Mammary epithelial cell (primary cell): ENCODE measurements at regions not wholly inside any gene's neighbourhood (a gene's known extent, or its start where the extent isn't known, plus 50 kb on each side); places are given as distances from the start of the nearest gene placed in this dataset.

Experiments used
- EZH2 ChIP-seq: IDR thresholded peaks from 2 replicates; pipeline ENCODE4 v1.6.1; 2012; ENCODE audit warnings: low read length, inconsistent platforms, borderline replicate concordance
- TF ChIP-seq, protein P1 (sequence below), 2 donors: IDR thresholded peaks in 1 of 2; conservative IDR thresholded peaks in 1 of 2; 2 replicates each; pipeline ENCODE4 v1.5.1; 2011 to 2012; ENCODE audit warnings: inconsistent platforms in 2 of 2, low read length in 2 of 2, mild to moderate bottlenecking in 2 of 2, control low read depth in 1 of 2, low read depth in 1 of 2; ENCODE audit not compliant: insufficient read depth in 1 of 2; ENCODE audit errors: extremely low read depth in 1 of 2

DNA sequence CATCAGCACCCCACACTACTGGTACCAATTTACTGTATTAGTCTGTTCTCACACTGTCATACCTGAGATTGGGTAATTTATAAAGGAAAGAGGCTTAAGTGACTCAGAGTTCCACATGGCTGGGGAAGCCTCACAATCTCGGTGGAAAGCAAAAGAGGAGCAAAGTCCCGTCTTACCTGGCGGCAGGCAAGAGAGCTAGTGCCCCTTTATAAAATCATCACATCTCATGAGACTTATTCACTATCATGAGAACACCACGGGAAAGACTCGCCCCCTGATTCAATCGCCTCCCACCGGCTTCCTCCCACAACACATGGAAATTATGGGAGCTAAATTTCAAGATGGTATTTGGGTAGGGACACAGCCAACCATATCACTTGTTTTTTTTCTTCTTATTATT lies 717.2 kb downstream of the TRIB2 start:
- TF ChIP-seq, protein P1, sequence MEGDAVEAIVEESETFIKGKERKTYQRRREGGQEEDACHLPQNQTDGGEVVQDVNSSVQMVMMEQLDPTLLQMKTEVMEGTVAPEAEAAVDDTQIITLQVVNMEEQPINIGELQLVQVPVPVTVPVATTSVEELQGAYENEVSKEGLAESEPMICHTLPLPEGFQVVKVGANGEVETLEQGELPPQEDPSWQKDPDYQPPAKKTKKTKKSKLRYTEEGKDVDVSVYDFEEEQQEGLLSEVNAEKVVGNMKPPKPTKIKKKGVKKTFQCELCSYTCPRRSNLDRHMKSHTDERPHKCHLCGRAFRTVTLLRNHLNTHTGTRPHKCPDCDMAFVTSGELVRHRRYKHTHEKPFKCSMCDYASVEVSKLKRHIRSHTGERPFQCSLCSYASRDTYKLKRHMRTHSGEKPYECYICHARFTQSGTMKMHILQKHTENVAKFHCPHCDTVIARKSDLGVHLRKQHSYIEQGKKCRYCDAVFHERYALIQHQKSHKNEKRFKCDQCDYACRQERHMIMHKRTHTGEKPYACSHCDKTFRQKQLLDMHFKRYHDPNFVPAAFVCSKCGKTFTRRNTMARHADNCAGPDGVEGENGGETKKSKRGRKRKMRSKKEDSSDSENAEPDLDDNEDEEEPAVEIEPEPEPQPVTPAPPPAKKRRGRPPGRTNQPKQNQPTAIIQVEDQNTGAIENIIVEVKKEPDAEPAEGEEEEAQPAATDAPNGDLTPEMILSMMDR (conservative IDR thresholded peaks at IDR 0.05 in 1 of 2, IDR thresholded peaks at IDR 0.05 in 1 of 2; ENCODE audit: extremely low read depth in 1 of 2, insufficient read depth in 1 of 2, low read depth in 1 of 2, low read length in 2 of 2) = no peak
- no peak for TF ChIP-seq EZH2
